GM19467 (cell line): ENCODE measurements at regions not wholly inside any gene's neighbourhood (a gene's known extent, or its start where the extent isn't known, plus 50 kb on each side); places are given as distances from the start of the nearest gene placed in this dataset.

Experiments used
- ATAC-seq: cut with Tn5 transposase; IDR thresholded peaks from one replicate; pipeline ENCODE4 v1.9.1; 2021; ENCODE audit warnings: mild to moderate bottlenecking, moderate library complexity; ENCODE audit not compliant: unreplicated experiment

GRCh38 chr10:8227246-8227645, 172.8 kb downstream of the GATA3 start:
- ATAC-seq = no peak

GRCh38 chr10:8229153-8229552, 174.7 kb downstream of the GATA3 start:
- no peak for ATAC-seq

- no peak for ATAC-seq
These were observed 176.4 kb downstream of the GATA3 start for GRCh38 chr10:8230902-8231301.

GRCh38 chr10:8233049-8233448, 178.6 kb downstream of the GATA3 start:
- ATAC-seq = no peak

- ATAC-seq = no peak
These were observed 179.4 kb downstream of the GATA3 start for GRCh38 chr10:8233832-8234259.

- no peak for ATAC-seq
These were observed 181.0 kb downstream of the GATA3 start for GRCh38 chr10:8235253-8236027.

GRCh38 chr10:8238986-8239385, 184.5 kb downstream of the GATA3 start:
- no peak for ATAC-seq

GRCh38 chr10:8240861-8241260, 186.4 kb downstream of the GATA3 start:
- ATAC-seq = no peak

- ATAC-seq = no peak
These were observed 187.9 kb downstream of the GATA3 start for GRCh38 chr10:8242295-8242872.

- ATAC-seq = no peak
These were observed 190.8 kb downstream of the GATA3 start for GRCh38 chr10:8245131-8245813.

- no peak for ATAC-seq
These were observed 191.3 kb downstream of the GATA3 start for GRCh38 chr10:8245814-8246142.

GRCh38 chr10:8246548-8246947, 192.1 kb downstream of the GATA3 start:
- no peak for ATAC-seq

GRCh38 chr10:8247191-8247590, 192.7 kb downstream of the GATA3 start:
- ATAC-seq = no peak

GRCh38 chr10:8248868-8249267, 194.4 kb downstream of the GATA3 start:
- ATAC-seq = no peak

- no peak for ATAC-seq
These were observed 199.9 kb downstream of the GATA3 start for GRCh38 chr10:8254350-8254749.

GRCh38 chr10:8255301-8255700, 200.8 kb downstream of the GATA3 start:
- no peak for ATAC-seq

GRCh38 chr10:8260645-8261044, 206.2 kb downstream of the GATA3 start:
- no peak for ATAC-seq

- no peak for ATAC-seq
These were observed 207.8 kb downstream of the GATA3 start for GRCh38 chr10:8262317-8262716.

- no peak for ATAC-seq
These were observed 215.5 kb downstream of the GATA3 start for GRCh38 chr10:8269976-8270375.

GRCh38 chr10:8272794-8273425, 218.4 kb downstream of the GATA3 start:
- ATAC-seq = no peak

GRCh38 chr10:8273749-8274148, 219.3 kb downstream of the GATA3 start:
- ATAC-seq = no peak

- no peak for ATAC-seq
These were observed 221.4 kb downstream of the GATA3 start for GRCh38 chr10:8275911-8276310.
